ENCODE measurements at regions not wholly inside any gene's neighbourhood (a gene's known extent, or its start where the extent isn't known, plus 50 kb on each side); places are given as distances from the start of the nearest gene placed in this dataset.
"Not testable (repeated sequence)": the region's sequence is repeated elsewhere in the genome, so short reads cannot be mapped to it uniquely, and the experiment has no call there.

DNA sequence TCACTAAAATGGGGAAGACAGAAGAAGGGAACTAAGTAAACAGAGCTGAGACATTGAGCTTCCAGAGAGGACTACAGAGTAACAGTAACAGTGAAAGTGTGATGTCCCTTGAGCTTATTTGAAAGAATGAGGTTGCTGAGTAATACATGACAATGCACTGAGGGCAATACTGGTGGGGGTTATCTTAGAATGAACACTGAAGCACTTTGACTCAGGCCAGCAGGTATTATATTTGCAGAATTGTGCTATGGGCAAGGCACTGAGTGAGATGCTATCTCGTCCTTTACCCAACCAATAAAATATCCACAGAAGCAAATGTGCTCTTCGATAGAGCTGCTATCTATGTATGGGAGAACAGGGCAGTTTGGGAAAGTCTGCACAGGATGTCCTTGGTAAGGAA is 133.2 kb downstream of the DISP1 start:
- no peak for DNase-seq (ENCODE audit: low spot score)

DNA sequence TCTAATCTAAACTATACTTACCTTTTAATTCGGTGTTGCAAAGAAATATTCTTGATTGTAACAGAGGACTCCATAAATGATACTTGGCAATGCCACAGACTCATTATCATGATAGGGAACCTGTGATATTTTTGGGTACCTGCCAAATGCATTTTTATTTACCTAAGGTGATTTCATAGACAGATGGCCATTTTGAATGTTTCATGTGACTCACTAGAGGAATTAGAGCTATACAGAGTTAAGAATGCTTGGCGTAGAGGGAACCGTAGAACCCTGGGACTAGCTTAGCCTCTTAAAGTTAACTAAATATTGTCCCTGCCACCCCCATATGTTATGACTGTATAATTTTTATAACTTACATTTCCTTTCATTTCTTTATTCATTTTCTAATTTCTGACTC is 136.1 kb downstream of the DISP1 start:
- no peak for DNase-seq (ENCODE audit: low spot score)

DNA sequence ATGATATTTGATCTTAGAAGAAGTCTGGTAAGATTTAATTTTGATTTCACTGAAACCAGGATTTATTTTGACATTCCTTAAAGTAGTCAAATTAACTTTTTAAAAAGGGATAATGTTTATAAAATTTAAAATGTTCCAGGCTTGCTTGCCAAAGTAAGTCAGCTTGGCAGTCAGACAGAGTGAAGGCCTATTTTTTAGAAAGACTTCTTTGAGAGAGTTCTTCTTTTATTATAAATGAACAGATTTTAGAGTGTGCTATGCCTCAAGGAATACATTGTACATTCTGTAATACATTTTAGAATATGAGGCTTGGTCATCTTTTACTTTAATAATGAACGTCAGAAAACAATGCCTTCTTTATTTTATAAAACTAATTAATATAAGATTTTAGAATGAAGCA is 138.7 kb downstream of the DISP1 start:
- no peak for DNase-seq (ENCODE audit: low spot score)

DNA sequence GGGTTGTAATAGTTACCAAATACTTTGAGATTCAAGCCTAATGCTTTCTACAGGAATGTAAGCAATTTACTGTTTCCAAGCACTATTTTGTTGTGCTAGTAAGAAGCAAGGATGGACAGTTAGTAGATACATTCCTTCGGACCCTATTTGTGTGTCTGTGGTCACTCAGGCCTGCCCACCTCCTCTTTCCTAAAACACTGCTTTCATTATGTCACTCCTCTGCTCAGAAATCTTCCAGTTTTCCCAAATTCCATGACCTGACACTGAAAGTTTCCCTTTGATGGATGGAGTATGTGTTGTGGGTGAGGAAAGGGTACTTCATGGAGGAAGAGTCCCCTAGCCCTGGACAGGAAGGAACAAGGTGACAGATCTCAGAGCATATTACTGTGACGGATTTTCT is 141.1 kb downstream of the DISP1 start:
- no peak for DNase-seq (ENCODE audit: low spot score)

DNA sequence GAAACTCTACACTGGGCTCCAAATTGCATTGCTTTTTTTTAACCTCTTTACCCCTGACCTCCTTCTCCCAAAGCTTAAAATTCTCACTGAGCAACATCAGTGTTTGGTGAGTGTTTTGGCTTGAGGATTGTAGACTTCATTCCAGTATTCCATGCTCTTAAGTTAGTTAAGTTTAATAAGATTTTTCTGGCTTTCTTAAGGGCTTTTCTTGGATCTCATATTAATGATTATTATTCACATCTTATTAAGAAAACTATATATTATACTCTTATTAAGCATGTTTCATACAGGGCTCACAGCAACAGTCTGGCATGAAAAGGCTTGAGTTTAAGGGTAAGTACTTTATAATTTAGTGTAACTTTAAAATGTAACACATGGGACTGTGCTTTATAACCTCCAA is 141.8 kb downstream of the DISP1 start:
- no peak for DNase-seq (ENCODE audit: low spot score)

DNA sequence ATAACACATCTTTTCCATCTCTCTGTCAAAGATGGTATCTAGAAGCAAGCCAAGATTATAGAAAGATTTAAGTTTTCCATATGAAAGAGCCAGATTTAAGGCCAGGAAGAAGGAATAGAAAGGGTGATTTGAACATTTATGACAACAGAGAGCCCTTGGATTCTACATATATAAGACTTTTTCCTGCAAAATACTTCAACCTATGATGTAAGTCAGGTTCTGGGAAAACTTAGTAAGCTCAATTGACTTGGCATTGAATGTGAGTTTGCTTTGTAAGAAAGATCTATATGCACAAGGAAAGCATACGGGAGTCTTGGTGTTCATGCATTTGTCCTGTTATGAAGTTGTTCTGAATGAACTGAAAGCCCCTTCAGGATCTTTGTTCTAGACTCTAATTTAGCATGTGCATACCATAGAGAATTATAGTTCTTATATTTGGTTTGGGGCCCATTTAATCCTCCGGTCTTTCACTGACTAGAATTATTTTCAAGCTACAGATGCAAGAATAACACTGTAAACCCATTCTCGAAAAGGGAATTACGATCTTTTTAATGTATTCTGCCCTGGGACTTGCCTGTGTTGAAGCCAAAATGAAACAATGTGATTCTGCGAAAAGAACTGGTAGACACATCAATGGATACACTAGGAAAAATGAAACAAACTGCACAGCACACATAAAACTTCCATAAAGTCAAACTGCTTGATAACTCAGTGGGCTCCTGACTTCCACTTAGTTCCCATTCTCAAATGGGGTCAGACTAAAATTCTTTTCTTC is 152.8 kb downstream of the DISP1 start:
- no peak for DNase-seq (ENCODE audit: low spot score)

DNA sequence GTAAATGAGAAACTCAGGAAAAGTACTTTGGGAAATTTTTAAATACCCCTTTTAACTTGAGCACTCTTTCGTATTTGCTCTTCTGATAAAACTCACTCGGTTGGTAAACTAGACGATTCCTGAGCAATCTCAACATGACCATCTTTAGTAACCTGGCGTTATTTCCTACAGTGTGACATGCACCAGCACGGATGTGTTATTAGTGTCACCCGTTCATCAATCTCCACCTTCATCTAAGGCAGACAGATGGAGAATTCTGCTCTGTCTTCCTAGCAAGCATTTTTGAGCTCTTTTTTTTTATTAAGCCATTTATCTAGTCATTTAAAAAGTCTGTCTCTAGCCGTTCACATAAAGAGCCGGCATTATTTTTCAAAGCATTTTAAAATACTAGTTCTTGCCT is 155.2 kb downstream of the DISP1 start:
- no peak for DNase-seq (ENCODE audit: low spot score)

DNA sequence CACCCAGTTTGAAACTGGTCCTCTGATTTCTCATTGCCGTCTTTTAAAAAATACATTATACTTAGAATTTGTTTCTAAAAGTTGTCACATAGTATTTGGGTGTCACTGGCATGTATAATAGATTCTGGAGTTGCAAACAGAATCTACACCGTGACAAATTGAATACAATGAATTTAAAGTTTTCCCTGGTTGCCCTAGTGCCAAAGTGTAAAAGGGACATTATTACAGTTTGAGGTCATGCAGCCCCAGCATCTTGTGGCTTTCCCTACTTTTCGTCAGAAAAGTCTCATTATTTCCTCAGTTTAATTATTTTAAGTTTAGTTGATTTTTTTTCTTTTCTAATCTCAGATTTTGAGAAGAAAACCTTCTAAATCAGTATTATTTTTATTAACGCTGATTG is 155.9 kb downstream of the DISP1 start:
- DNase-seq (ENCODE audit: low spot score) = no peak

DNA sequence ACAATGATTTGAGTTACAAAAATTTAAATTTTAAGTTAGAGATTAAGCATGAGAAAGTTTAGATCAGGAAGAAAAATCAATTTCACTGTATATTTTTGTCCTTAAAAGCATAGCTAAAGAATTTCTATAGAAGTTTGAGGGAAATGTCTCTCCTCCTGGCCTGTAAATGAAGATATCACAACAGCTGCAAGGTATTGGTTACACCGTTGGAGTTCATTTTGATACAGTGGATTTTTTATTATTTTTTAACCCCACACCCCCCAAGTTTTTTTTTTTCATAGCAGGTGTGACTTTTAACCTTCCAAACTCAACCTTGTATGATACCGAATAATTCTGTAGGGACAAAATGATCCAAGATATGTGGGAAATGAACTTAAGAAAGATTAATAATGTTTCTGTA is 156.3 kb downstream of the DISP1 start:
- DNase-seq (ENCODE audit: low spot score) = no peak

DNA sequence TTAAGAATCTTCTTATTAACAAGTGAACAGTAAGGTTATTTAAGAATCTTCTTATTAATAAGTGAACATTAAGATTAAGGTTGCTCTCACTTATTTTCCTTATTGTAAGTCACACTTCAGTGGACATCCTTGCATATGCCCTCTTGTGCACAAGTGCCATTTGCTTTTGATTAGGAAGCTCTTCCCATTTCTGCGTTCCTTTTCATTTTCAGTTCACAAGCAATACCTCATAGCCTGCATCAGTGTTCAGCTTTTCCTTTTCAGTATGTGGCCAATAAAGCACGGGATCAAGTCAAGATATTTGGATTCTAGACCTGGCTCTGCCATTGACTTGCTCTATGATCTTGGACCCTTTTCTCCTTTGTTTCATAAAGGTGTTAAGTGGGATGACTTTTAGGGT is 158.7 kb downstream of the DISP1 start:
- DNase-seq (ENCODE audit: low spot score) = no peak

DNA sequence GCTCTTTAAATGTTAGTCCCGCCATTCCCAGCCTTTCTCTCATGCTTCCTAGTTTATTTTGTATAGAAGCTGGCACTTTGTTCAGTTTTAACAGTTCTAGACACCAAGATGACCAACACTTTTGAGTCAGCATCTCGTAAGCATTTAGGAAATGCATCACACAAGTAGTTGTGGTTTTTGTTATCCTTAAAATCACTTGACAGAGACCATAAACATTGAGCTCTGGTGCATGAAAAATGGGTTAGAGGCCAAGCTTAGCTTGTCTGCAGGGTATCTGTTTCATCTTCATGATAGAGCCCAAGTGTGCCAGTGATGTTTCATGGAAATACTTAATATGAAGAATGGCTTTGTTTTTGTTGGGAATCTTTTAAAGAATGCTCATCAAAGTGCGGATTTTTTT is 159.7 kb downstream of the DISP1 start:
- DNase-seq (ENCODE audit: low spot score) = peak; percentile 71

DNA sequence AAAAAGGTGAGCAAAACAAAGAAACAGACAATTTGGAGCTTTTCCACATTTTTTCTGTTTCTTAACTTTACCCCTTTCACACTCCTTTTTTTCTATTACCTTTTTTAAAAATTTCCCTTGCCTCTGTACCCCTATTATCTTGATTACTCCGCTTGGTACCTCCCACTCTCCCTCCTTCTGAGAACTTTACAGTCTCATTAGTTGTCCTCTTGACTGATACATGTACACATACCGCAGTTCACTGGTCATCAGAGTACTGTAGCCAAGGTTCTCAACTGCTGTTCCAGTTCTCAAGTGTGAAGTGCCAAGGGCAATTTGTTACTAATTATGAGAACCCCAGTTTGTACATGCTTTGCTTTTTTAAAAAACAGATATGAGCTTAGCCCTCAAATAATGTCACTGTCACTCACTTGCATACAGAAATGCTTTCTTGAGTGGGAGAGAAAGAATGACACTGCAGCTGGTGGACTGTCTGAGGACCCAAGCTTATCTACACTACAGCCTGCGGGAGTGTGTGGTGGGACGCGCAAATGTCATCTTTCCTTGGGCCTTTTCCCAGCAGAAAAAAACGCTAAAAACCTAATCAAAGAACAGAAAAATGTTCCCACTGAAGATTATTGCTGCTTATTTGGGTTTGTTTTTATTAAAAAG is 160.8 kb downstream of the DISP1 start:
- DNase-seq (ENCODE audit: low spot score) = no peak

DNA sequence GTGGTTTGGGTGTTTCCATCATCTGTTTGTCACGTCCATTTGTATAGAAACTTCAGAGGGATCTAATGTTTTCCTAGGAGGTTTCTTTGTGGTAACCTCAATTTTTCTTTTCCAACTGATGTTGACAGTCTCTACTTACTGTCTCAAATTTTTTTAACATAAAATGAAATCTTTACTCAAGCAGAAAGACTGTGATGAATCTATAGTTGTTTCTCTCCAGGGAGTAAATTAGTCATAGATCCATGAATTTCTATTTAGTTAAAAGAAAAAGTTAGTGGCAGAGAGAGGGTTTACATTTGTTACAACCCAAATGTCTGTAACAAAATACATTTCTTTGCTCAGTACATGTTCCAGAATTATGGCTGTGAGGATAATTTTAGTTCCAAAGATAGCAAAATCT is 161.6 kb downstream of the DISP1 start:
- no peak for DNase-seq (ENCODE audit: low spot score)

DNA sequence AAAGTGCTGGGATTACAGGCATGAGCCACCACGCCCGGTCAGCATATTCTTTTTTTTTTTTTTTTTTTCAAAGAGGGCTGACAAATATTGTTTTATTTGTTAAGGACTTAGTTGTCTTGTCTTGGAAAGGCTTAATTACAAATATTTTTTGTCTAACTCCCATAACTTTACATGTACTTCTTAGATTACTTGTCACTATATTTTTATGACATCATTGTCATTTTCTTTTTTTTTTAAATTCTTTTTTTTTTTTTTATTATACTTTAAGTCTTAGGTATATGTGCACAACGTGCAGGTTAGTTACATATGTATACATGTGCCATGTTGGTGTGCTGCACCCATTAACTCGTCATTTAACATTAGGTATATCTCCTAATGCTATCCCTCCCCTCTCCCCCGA is 162.5 kb downstream of the DISP1 start:
- not testable (repeated sequence) for DNase-seq (ENCODE audit: low spot score)

DNA sequence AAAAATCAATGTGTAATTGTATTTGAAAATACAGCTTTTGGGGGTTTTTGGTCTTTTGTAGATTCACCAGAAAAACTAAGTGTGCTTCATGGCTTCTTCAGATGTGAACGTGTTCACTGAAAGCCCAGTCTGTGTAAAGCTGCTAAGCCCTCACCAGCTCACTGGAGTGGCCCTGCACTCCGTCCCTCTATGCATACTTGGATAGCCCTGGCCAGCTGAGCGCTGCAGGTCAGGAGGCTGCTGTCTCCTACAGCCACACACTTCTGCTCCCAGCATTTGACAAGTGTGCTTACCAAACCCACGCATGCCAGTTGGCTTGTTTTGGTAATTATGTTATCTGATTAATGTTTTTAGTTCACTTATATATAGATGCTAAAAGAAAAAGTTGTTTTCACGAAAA is 163.5 kb downstream of the TLR5 start:
- DNase-seq (ENCODE audit: low spot score) = no peak

DNA sequence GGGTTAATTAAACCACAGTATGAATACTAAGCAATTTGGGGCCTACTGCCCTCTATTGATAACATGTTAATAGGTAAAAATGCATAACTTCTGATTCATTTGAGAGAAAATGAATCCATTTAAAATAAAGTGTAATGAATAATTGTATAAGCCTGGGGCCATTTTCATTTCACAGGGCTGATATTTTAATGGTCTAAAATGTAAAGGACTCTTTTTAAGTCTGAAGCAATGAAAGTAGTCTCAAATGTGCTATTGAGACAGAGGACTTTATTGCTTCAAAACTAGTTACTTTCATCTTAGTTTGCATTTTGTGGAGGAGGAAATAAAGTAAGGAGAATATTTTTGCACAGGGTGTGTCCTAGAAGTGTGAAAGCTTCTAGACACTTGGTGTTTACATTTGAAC is 155.4 kb downstream of the TLR5 start:
- DNase-seq (ENCODE audit: low spot score) = no peak

DNA sequence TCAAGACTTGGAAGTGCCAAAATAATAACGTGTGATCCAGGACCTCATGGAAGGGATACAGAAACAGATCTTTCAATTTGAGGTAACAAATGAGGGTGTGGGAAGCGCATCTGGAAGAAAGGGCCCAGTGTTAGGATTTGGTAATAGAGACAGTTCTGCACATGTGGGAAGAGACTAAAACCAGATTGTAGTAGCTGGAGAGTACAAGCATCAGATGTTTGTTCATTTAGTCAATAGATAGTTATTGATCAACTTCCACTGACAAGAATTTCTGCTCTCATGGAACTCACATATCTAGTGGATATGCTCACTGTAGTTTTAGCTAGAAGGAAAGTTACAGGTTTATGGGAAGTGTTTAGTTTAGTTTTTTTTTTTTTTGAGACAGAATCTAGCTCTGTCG is 153.6 kb downstream of the TLR5 start:
- DNase-seq (ENCODE audit: low spot score) = no peak

DNA sequence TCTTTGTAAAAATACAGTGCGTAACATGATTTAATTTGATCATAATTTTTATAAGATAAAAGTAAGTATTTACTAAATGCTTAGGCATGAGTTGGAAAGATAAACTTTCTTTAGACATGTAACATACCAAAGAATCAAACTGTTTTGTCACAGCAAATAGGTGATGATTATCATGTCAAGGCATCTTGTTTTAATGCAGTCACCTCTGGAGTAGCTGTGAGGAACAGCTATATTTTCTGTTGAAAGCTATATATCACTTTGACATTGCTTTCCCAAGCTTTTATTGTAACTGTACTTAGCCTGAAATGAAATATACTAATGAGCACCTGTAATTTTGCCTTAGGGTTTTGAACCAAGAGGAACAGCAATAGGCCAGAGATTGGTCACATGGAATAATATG is 151.9 kb downstream of the TLR5 start:
- no peak for DNase-seq (ENCODE audit: low spot score)

DNA sequence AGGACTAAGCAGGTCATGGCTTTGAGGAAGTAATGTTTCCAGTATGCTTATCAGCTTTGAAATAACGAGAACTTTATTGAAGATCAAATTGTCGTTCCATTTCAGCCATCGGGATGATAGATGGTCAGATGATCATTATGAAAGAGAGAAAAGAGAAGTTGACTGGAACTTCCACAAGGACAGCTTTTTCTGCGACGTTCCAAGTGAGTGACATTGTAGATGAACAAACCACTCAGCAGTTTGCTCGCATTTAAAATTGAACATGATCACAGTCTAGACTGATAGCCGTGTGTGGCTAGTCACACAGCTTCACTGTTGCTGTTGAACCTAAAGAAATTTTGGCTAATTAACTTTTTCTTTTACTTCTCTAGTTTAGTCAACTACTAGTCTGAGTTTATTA is 151.1 kb downstream of the TLR5 start:
- DNase-seq (ENCODE audit: low spot score) = no peak

DNA sequence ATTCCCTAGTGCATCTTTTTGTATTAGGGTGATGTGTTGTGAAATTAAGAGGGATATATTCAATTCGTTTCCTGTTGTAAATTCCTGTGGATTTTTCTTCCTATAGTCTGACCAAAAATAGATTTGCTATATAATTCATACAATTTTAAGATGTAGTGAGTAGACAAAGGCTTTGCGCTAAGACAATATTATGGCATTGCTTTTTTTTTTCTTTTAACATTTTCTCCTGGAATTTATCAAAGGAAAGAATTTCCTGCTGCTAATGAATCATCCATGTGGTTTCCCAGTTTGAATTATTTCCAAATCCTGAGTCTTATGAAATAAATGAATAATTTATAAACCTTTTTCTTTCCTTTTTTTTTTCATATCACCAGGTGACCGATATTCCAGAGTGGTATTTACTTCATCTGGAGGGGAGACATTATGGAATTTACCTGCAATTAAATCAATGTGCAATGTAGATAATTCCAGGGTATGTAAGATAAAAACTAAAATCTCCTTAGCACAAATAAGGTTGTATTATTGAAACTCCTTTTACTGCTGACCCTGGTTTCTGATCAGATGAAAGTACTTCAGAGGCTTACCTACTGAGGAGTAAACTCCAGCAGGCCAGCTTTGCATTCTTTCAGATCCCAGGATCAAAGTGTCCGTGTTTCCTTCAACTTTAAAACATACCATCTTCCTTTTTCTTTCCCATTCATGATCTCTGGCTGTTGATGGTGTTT is 148.4 kb downstream of the TLR5 start:
- no peak for DNase-seq (ENCODE audit: low spot score)

DNA sequence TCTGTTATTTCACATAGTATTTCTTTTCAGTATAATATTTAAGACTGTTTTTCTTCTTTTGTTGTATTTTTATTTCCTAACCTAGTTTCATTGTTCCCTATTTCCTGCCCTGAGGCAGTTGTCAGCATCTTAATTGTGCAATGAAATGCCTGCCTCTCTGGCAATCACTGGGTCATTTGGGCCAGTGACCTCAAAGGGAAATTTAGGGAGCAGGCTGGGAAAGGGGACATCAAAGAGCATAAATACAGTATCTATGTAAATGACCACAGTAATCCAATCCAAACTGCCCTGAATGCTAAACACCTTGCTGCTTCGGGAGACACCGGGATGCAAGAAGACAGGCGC is 147.8 kb downstream of the TLR5 start:
- DNase-seq (ENCODE audit: low spot score) = no peak

DNA sequence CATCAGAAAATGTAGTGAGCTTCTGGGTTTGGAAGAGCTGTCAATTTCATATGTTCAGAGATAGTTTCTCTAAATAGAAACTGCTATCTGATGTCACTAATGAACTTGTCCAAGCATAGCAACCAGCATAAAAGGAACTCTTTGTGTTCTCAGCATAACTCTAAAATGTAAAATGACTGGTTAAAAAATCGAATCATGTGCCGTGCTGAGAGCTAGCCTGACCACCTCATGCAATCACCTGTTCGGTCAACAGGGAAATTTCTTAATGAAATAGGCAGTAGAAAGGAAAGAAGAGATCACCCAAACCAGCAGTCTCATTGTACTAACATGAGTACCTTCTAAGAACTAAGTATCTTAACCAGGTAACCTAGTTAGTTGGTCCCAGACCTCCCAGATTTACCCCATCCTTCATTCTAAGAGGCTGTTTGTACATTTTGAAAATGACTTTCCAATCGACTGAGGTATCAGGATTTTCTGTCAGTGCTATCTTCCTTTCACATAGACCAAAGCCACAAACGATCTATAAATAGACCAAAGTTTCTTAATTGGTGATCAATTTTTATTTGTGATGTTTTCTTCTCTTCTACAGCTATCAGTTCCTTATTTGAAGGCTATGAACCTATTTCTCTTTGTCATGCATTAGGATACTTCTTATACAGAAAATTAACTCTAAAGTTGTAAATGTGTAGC is 147.3 kb downstream of the TLR5 start:
- DNase-seq (ENCODE audit: low spot score) = no peak

Measured in H4 (cell line).